Activated naive CD4-positive, alpha-beta T cell treated with anti-CD3 and anti-CD28 coated beads, Interleukin-2, amount 10 ng/mL, durations not matched to agents 7 days and 5 days (primary cell): ENCODE measurements at regions not wholly inside any gene's neighbourhood (a gene's known extent, or its start where the extent isn't known, plus 50 kb on each side); places are given as distances from the start of the nearest gene placed in this dataset.
"Not testable (repeated sequence)": the region's sequence is repeated elsewhere in the genome, so short reads cannot be mapped to it uniquely, and the experiment has no call there.

Source experiments
- CTCF ChIA-PET: fragments of 350-600 bp; sonication (Branson Sonifier 250); formaldehyde crosslinking; loops from one replicate; lab custom pipeline; 2021; ENCODE audit warnings: antibody characterized with exemption; lab: Charles Lee
- DNase-seq: peaks from one replicate; pipeline ENCODE4 v3.0.0-alpha.2; 2020
- H3K27ac Mint-ChIP-seq: one replicate; pipeline ENCODE4 v1.8.0; 2021; ENCODE audit warnings: mild to moderate bottlenecking, moderate library complexity, mixed read lengths
- H3K27me3 Mint-ChIP-seq: one replicate; pipeline ENCODE4 v1.8.0; 2021; ENCODE audit warnings: mild to moderate bottlenecking, mixed read lengths
- H3K36me3 Mint-ChIP-seq: one replicate; pipeline ENCODE4 v1.8.0; 2021; ENCODE audit warnings: mixed read lengths
- H3K4me1 Mint-ChIP-seq: one replicate; pipeline ENCODE4 v1.8.0; 2021; ENCODE audit warnings: mixed read lengths
- H3K4me3 Mint-ChIP-seq: one replicate; pipeline ENCODE4 v1.8.0; 2021; ENCODE audit warnings: mild to moderate bottlenecking, moderate library complexity, mixed read lengths
- H3K9me3 Mint-ChIP-seq: one replicate; pipeline ENCODE4 v1.8.0; 2021; ENCODE audit warnings: mixed read lengths

DNA sequence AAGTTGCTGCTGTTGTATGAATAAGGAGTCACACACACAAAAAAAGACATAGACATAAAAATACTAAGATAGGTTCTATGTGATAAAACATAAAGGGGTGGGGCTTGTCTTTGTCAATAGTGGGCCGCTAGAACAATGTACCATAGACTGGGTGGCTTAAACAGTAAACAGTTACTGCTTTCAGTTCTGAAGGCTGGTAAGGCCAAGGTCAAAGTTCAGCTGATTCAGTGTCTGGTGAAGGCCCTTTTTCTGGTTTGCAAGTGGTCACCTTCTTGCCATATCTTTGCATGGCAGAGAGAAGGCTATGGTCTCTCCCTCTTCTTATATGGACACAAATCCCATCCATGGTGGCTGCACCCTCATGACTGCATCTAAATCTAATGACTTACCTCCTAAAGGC lies 1980.7 kb downstream of the PCDH7 start:
- Mint-ChIP-seq H3K27ac (no peak overlapping the region), H3K36me3 (no peaks in the 10 kb centered on the region), H3K9me3 (peaks cover 2% of the 10 kb centered on the region), H3K27me3 (no peaks in the 10 kb centered on the region), H3K4me1 (no peaks in the 10 kb centered on the region), H3K4me3 (no peak overlapping the region)
- DNase-seq, result no peak
- CTCF ChIA-PET, result no interaction called here

DNA sequence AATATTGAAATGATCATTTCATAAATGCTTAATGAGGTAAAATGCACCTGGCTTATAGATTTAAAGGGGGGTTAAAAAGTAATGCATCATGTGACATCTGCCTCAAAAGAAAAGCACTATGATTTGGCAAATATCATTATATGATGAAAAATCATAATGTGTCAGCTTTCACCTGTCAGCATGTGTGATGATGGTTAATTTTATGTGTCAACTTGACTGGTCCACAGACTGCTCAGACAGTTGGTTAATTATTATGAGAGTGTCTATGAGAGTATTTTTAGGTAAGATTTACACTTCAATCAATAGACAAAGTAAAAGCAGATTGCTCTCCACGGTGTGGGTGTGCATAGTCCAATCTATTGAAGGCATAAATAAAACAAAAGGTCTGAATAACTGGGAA lies 1986.7 kb downstream of the PCDH7 start:
- no peak overlapping the region for H3K4me3 Mint-ChIP-seq
- CTCF ChIA-PET, result no interaction called here
- no peak overlapping the region for H3K27ac Mint-ChIP-seq
- H3K36me3 Mint-ChIP-seq, result no peaks in the 10 kb centered on the region
- no peak for DNase-seq
- H3K4me1 Mint-ChIP-seq, result no peaks in the 10 kb centered on the region
- peaks cover 7% of the 10 kb centered on the region for H3K9me3 Mint-ChIP-seq
- no peaks in the 10 kb centered on the region for H3K27me3 Mint-ChIP-seq

DNA sequence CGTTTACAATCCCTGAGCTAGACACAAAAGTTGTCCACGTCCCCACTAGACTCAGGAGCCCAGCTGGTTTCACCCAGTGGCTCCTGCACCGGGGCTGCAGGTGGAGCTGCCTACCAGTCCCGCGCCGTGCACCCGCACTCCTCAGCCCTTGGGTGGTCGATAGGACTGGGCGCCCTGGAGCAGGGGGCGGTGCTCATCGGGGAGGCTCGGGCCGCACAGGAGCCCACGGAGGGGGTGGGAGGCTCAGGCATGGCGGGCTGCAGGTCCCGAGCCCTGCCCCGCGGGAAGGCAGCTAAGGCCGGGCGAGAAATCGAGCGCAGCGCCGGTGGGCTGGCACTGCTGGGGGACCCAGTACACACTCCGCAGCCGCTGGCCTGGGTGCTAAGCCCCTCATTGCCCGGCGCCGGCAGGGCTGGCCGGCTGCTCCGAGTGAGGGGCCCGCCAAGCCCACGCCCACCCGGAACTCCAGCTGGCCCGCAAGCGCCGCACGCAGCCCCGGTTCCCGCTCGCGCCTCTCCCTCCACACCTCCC lies 1996.0 kb downstream of the PCDH7 start:
- H3K9me3 Mint-ChIP-seq, result peaks cover 13% of the 10 kb centered on the region
- H3K36me3 Mint-ChIP-seq, H3K4me3 Mint-ChIP-seq, CTCF ChIA-PET, H3K4me1 Mint-ChIP-seq, H3K27ac Mint-ChIP-seq, DNase-seq, H3K27me3 Mint-ChIP-seq: not testable (repeated sequence)

DNA sequence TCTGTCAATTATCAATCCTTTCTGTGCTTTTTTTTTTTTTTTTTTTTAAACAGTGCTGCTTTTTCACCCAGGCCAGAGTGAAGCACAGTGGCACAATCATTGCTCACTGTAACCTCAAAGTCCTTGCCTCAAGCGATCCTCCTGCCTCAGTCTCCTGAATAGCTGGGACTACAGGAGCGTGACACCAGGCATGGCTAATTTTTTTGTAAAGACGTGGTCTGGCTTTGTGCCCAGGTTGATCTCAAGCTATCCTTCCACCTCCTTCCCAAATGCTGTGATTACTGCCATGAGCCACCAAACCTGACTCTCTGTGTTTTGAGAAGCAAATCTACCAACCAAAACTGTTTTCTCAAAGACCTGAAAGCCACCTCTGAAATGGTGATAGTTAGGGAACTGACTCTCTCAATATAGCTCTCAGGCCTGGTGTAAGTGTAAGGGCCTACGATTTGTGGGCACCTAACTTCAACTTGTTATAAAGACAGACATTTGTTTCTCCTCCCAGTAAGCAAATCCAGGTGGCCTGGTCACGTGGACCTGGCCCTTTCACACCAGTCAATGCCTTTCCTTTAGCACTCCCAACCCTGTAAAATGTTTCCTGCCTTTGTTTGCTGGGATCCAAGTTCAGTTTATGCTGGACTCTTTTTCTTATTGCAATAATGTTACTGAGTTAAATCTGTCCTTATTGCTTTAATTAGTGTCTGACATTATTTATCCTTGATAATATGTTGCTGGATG lies 2015.9 kb downstream of the PCDH7 start:
- DNase-seq, result no peak
- Mint-ChIP-seq H3K4me3 (no peak overlapping the region), H3K4me1 (no peaks in the 10 kb centered on the region), H3K9me3 (peaks cover 7% of the 10 kb centered on the region), H3K36me3 (no peaks in the 10 kb centered on the region), H3K27ac (no peak overlapping the region), H3K27me3 (no peaks in the 10 kb centered on the region)
- CTCF ChIA-PET, result no interaction called here

DNA sequence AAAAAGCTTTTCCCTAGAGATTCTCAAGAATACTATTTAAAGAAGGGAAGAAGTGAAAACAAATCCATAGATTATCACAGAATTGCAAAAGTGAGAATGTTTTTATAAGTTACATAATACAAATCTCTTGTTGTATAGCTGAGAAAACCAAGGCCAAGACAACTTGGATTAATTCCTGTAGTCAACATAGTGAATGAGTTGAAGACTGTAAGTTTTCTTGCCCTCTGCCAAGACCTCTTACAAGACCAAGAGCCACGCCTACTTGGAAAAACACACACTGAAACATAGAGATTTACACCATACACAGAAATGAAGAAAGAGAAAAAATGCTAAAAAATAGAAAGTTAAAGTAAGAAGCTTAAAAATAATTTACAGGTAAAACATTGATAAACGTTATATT lies 2024.0 kb downstream of the PCDH7 start:
- CTCF ChIA-PET, result no interaction called here
- H3K27ac Mint-ChIP-seq, result no peak overlapping the region

DNA sequence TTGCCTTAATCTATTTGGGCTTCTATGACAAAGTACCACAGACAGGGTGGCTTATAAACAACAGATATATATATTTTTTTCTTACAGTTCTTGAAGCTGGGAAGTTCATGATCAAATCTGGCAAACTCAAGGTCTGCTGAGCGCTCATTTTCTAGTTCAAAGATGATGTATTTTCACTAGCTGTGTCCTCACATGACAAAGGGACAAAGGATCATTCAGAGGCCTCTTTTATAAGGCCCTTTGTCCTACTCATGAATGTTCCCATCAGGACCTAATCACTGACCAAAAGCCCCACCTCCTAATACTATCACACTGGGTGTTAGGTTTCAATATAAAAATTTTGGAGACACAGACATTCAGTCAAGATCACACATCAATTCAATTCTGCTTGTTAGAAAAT lies 2025.2 kb downstream of the PCDH7 start:
- no peak overlapping the region for H3K27ac Mint-ChIP-seq

More for the DNA sequence above, 2024.0 kb downstream of the PCDH7 start:
- H3K36me3 Mint-ChIP-seq, result no peaks in the 10 kb centered on the region
- H3K4me3 Mint-ChIP-seq, result no peak overlapping the region
- no peaks in the 10 kb centered on the region for H3K4me1 Mint-ChIP-seq
- no peak for DNase-seq
- no peaks in the 10 kb centered on the region for H3K27me3 Mint-ChIP-seq
- peaks cover 11% of the 10 kb centered on the region for H3K9me3 Mint-ChIP-seq

DNA sequence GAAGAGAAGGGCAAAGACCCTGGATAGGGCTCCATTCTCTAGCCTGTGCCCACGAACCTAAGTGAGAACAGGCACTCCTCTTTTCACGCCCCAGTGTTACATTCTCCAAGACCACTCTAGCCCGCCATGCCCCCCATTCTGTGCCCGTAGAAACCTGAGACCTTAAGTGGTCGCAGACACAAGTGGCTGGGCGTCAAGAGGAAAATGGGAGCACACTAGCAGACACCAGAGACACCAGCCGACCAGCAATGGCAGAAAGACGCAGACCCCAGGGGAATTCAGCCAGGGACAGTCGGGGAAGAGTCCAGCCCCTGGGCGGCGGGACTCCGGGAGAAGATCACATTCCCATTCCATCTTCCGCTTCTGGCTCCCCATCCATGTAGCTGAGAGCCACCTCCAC lies 2027.9 kb downstream of the PCDH7 start:
- Mint-ChIP-seq H3K27ac (no peak overlapping the region), H3K4me1 (no peaks in the 10 kb centered on the region), H3K4me3 (no peak overlapping the region), H3K27me3 (no peaks in the 10 kb centered on the region), H3K9me3 (peaks cover 12% of the 10 kb centered on the region), H3K36me3 (no peaks in the 10 kb centered on the region)
- CTCF ChIA-PET, result no interaction called here
- no peak for DNase-seq

More for the DNA sequence above, 2025.2 kb downstream of the PCDH7 start:
- CTCF ChIA-PET, result no interaction called here
- no peak overlapping the region for H3K4me3 Mint-ChIP-seq
- H3K36me3 Mint-ChIP-seq, result no peaks in the 10 kb centered on the region
- no peaks in the 10 kb centered on the region for H3K27me3 Mint-ChIP-seq
- DNase-seq, result no peak
- peaks cover 11% of the 10 kb centered on the region for H3K9me3 Mint-ChIP-seq
- no peaks in the 10 kb centered on the region for H3K4me1 Mint-ChIP-seq

DNA sequence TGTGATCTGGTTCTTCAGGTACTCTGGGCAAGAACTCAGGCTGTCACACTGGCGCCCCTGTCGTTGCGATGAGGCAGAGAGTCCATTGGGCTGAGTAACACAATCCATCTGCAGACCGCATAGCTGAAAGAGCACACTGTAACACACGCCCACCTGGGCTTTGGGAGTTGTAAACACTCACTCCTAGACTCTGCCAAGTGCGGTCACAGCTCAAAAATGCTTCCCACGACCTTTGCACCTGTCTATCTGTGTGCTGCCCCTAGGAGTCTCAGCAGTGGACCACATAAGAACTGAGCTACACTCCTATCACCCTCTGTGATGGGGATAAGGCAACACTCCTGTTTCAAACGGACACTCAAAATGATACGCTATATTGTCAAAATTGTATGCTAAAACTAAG lies 2028.3 kb downstream of the PCDH7 start:
- Mint-ChIP-seq H3K27ac (no peak overlapping the region), H3K27me3 (no peaks in the 10 kb centered on the region), H3K9me3 (peaks cover 12% of the 10 kb centered on the region), H3K4me1 (no peaks in the 10 kb centered on the region), H3K4me3 (no peak overlapping the region), H3K36me3 (no peaks in the 10 kb centered on the region)
- DNase-seq, result no peak
- CTCF ChIA-PET, result no interaction called here

DNA sequence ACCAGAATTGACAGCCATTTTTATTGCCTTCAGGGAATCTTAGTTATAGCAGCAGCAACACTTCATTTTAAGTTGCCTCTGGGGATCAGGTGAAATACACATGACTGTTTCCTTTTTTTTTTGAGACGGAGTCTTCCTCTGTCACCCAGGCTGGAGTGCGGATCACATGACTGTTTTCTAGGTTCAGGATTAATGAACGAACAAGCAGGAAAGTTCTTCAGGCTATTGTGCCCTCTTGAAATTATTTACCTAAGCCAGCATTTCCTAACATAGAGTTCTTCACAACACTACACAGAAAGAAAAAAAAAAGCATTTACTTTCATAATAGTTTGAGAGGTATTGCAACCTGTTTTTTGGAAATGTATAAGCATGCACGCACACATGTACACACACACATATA lies 2032.8 kb downstream of the PCDH7 start:
- no peaks in the 10 kb centered on the region for H3K4me1 Mint-ChIP-seq
- no peak overlapping the region for H3K4me3 Mint-ChIP-seq
- CTCF ChIA-PET, result no interaction called here
- H3K27ac Mint-ChIP-seq, result no peak overlapping the region
- H3K36me3 Mint-ChIP-seq, result no peaks in the 10 kb centered on the region
- no peaks in the 10 kb centered on the region for H3K27me3 Mint-ChIP-seq
- no peak for DNase-seq
- H3K9me3 Mint-ChIP-seq, result peaks cover 8% of the 10 kb centered on the region

DNA sequence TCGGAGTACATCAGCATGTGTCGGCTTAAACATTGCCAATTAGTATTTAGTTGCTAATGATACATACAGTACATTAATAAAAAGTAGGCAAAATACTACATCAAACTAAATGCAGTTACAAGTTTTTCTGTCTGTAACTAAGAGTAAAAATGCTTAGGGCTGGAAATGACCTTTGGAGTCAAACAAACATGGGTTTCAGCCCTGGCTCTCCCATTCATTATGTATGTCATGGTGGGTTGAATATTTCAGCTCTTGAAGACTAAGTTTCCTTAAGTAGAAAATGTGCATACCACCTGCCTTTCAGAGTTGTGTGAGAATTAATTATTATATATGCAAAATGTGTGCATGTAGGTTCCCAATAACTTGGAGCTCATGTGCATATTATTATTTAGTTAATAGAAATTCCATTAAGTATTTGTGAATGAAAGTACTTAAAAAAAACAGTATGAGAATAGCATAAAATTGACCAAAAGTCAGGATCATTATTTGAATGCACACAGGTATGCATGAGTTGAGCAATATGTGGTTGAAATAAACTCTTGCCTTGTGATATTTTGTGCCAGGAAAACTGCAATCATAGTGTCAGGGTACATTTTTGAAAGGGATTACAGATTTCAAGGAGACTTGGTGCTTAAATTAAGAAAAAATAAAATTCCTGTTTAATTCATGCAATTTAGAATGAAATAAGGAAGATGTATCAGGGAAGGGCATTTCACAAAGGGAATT lies 2048.7 kb downstream of the PCDH7 start:
- H3K27me3 Mint-ChIP-seq, result no peaks in the 10 kb centered on the region
- H3K27ac Mint-ChIP-seq, result no peak overlapping the region
- no peaks in the 10 kb centered on the region for H3K36me3 Mint-ChIP-seq
- peaks cover 2% of the 10 kb centered on the region for H3K9me3 Mint-ChIP-seq
- CTCF ChIA-PET, result no interaction called here
- no peak overlapping the region for H3K4me3 Mint-ChIP-seq
- no peaks in the 10 kb centered on the region for H3K4me1 Mint-ChIP-seq
- DNase-seq, result no peak

DNA sequence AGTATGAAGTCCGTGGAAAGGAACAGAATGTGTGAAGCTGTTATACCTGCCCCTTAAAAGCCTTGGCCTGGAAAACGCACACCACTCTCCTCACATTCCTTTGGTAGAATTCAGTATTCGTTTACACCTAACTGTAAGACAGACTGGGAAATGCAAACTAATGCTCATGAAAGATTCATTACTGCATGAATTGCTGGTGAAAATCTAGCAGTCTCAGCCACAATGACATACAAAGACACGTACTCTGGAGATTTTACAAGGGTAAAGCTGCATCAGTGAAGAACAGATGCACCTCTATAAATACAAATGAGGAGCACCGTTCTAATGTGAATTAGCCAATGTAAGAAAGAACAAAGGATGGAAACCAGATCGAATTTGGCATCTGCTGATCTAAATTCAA lies 2051.3 kb downstream of the PCDH7 start:
- CTCF ChIA-PET, result no interaction called here
- no peaks in the 10 kb centered on the region for H3K27me3 Mint-ChIP-seq
- H3K36me3 Mint-ChIP-seq, result no peaks in the 10 kb centered on the region

DNA sequence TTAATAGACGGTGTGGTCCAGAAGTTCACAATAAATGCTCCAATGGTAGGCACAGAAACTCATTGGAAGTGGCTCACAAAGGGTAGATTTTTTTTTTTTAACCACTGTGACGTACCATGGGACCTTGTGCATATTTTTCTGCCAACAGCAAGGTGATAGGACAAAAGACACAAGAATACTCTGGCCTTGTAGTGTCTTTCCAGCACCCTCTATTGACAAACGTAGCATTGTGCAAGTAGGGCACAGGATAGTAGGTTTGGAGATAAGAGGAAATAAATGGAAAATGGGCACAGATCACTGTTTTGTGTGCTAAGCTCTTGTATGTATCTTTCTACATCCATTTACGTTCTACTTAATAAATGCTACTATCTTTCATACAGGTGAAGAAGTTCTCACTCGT lies 2054.9 kb downstream of the PCDH7 start:
- no peak overlapping the region for H3K4me3 Mint-ChIP-seq
- H3K9me3 Mint-ChIP-seq, result peaks cover 3% of the 10 kb centered on the region
- no peaks in the 10 kb centered on the region for H3K4me1 Mint-ChIP-seq
- H3K36me3 Mint-ChIP-seq, result no peaks in the 10 kb centered on the region
- H3K27me3 Mint-ChIP-seq, result no peaks in the 10 kb centered on the region
- no peak for DNase-seq
- no peak overlapping the region for H3K27ac Mint-ChIP-seq
- CTCF ChIA-PET, result no interaction called here

More for the DNA sequence above, 2051.3 kb downstream of the PCDH7 start:
- Mint-ChIP-seq H3K9me3 (peaks cover 3% of the 10 kb centered on the region), H3K4me1 (no peaks in the 10 kb centered on the region), H3K4me3 (no peak overlapping the region), H3K27ac (no peak overlapping the region)
- DNase-seq, result no peak

DNA sequence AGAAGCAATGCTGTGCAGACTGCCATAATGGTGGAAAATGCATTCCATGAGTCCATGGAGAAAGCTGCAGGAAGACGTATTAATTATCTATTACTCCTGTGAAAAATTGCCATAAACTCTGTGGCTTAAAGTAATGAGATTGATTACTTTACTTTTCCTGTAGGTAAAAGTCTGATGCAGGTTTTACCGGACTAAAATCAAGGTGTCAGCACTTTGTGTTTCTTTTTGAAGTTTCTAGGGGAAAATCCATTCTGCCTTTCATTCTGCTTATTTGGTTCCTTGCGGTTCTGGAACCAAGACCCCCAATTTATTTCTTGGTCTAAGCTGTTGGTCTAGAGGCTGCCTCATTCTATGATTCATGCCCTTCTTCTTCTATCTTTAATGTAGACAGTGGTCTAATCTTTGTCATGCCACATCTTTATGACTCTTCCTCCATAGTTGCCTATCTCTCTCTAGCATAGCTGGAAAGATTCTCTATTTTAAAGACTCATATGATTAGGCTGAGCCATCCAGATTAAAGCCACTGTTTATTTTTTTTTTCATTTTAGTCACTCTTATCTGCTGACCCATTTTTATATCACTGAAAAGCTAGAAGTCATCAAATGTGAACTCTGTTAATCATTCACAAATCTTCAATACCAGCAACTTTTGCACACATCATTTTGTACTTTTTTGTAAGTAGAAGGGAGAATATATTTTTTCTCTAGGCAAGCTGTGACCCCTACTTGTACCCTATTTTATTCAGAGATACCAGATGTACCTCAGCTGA lies 2056.4 kb downstream of the PCDH7 start:
- no peaks in the 10 kb centered on the region for H3K36me3 Mint-ChIP-seq
- H3K27me3 Mint-ChIP-seq, result no peaks in the 10 kb centered on the region
- no peaks in the 10 kb centered on the region for H3K4me1 Mint-ChIP-seq
- H3K4me3 Mint-ChIP-seq, result no peak overlapping the region
- peaks cover 5% of the 10 kb centered on the region for H3K9me3 Mint-ChIP-seq
- CTCF ChIA-PET, result no interaction called here
- DNase-seq, result no peak
- H3K27ac Mint-ChIP-seq, result no peak overlapping the region

DNA sequence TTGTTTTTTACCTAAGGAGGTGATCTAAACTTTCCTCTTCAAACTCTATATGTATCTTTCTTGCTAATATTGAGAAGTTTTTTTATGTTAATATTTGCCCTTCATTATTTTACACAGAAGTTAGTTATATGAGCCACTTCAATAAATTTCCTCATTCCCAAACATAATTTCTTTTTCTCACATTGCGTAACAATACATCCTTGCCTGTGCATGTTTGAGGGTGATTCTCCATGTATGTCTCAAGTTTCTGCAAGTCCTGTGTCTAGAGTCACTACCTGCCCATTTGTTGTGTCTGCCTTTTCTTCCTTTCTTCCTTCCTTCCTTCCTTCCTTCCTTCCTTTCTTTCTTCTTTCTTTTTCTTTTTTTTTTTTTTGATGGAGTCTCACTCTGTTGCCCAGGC lies 2057.9 kb downstream of the PCDH7 start:
- no peak overlapping the region for H3K4me3 Mint-ChIP-seq
- no peaks in the 10 kb centered on the region for H3K36me3 Mint-ChIP-seq
- CTCF ChIA-PET, result no interaction called here

More for the DNA sequence above, 2057.9 kb downstream of the PCDH7 start:
- Mint-ChIP-seq H3K4me1 (no peaks in the 10 kb centered on the region), H3K27me3 (no peaks in the 10 kb centered on the region), H3K27ac (no peak overlapping the region), H3K9me3 (peaks cover 7% of the 10 kb centered on the region)
- no peak for DNase-seq
